Left lung (tissue), 4 donors: ENCODE measurements at regions not wholly inside any gene's neighbourhood (a gene's known extent, or its start where the extent isn't known, plus 50 kb on each side); places are given as distances from the start of the nearest gene placed in this dataset.
"Not testable (repeated sequence)": the region's sequence is repeated elsewhere in the genome, so short reads cannot be mapped to it uniquely, and the experiment has no call there.

Experiments
- ATAC-seq: fragments of 200-7000 bp; cut with Tn5 transposase; one replicate; pipeline ENCODE4 v1.9.1; 2020; ENCODE audit warnings: moderate library complexity
- DNase-seq, 4 donors: peaks; one replicate each; pipeline ENCODE4 v3.0.0-alpha.2; 2013 to 2020
- H3K27ac ChIP-seq, 2 donors: fragments of 200-600 bp; sonication (generic) in 1 of 2; one replicate each; pipeline versions ENCODE4 v1.5.0 to v1.8.0; 2020 to 2021
- H3K27me3 ChIP-seq, 2 donors: fragments of 200-600 bp; sonication (generic) in 1 of 2; one replicate each; pipeline versions ENCODE4 v1.5.0 to v1.8.0; 2020 to 2021
- H3K36me3 ChIP-seq, 2 donors: fragments of 200-600 bp; sonication (generic) in 1 of 2; one replicate each; pipeline versions ENCODE4 v1.5.0 to v1.8.0; 2020 to 2021
- H3K4me1 ChIP-seq, 2 donors: fragments of 200-600 bp; one replicate each; pipeline ENCODE4 v1.8.0; 2021
- H3K4me3 ChIP-seq, 2 donors: fragments of 200-600 bp; sonication (generic) in 1 of 2; one replicate each; pipeline versions ENCODE4 v1.5.0 to v1.8.0; 2020 to 2021; ENCODE audit warnings: mild to moderate bottlenecking in 1 of 2
- H3K9me3 ChIP-seq, 2 donors: fragments of 200-600 bp; sonication (generic) in 1 of 2; one replicate each; pipeline versions ENCODE4 v1.5.0 to v1.8.0; 2020 to 2021
- intact Hi-C, 2 donors: fragments of 100-400 bp; cut with DNase I; formaldehyde crosslinking; loops; one replicate each; pipeline versions ENCODE4 v1.11.2 to v1.14.2; 2022
- TF ChIP-seq, protein P1 (sequence below), 2 donors: fragments of 200-600 bp; sonication (generic) in 1 of 2; IDR thresholded peaks; one replicate each; pipeline versions ENCODE4 v1.5.0 to v1.8.0; 2021; ENCODE audit warnings: antibody characterized with exemption in 2 of 2
- donor health status: DM: no; HTN: yes; CAD: no.
- donor health status: DM: no; HTN: no; CAD: no.

DNA sequence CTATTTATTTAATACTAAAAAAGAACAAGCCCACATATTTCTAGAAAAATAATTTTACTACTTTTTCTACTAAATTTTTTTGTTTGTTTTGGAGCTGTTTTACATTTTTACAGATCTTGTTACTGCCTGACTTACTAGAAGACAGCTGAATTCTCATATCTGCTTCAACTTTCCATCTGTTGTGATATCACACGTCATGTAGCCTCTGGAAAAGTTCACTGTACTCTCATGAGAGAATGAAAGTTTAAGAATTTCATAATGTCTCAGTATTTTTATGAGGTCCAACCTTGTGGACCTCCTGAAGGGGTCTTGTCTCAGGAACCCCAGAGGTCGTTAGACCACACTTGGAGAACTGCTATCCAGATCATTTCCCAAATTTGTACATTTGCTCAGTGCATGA, 81.7 kb upstream of the MTHFD1L start:
- no peak overlapping the region for H3K4me3 ChIP-seq
- ATAC-seq (no peak), DNase-seq (no peak)
- no peak overlapping the region for H3K27ac ChIP-seq
- intact Hi-C loops: no loop called here
- no peaks in the 10 kb centered on the region for H3K27me3 ChIP-seq
- H3K9me3 ChIP-seq: no peaks in the 10 kb centered on the region
- no peaks in the 10 kb centered on the region for H3K4me1 ChIP-seq
- H3K36me3 ChIP-seq: no peaks in the 10 kb centered on the region
- TF ChIP-seq, protein P1, sequence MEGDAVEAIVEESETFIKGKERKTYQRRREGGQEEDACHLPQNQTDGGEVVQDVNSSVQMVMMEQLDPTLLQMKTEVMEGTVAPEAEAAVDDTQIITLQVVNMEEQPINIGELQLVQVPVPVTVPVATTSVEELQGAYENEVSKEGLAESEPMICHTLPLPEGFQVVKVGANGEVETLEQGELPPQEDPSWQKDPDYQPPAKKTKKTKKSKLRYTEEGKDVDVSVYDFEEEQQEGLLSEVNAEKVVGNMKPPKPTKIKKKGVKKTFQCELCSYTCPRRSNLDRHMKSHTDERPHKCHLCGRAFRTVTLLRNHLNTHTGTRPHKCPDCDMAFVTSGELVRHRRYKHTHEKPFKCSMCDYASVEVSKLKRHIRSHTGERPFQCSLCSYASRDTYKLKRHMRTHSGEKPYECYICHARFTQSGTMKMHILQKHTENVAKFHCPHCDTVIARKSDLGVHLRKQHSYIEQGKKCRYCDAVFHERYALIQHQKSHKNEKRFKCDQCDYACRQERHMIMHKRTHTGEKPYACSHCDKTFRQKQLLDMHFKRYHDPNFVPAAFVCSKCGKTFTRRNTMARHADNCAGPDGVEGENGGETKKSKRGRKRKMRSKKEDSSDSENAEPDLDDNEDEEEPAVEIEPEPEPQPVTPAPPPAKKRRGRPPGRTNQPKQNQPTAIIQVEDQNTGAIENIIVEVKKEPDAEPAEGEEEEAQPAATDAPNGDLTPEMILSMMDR (IDR thresholded peaks at IDR 0.05): no peak

DNA sequence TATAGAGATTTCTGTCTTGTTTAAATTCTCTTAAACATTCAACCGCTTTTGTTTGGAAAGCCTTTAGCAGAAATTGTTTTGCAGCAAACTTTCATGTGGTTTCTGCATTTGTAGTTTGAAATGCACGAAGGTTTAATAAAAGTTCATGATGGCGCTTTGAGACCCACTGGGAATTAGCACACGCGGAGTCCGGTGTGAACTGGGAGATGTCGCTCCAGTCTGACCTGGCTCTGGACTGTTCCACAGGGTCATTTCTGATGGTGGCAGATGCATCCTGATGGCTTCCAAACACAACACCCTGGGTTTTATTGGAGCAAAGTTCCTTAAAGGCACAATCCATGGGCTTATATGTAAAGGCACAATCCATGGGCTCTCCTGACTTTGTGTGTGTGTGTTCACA, 78.1 kb upstream of the MTHFD1L start:
- Histone ChIP-seq H3K27me3 (no peaks in the 10 kb centered on the region), H3K27ac (no peak overlapping the region), H3K36me3 (no peaks in the 10 kb centered on the region), H3K9me3 (no peaks in the 10 kb centered on the region), H3K4me1 (no peaks in the 10 kb centered on the region), H3K4me3 (no peak overlapping the region)
- ATAC-seq (no peak), DNase-seq (no peak)
- TF ChIP-seq, protein P1 (IDR thresholded peaks at IDR 0.05): no peak
- intact Hi-C loops: no loop called here

DNA sequence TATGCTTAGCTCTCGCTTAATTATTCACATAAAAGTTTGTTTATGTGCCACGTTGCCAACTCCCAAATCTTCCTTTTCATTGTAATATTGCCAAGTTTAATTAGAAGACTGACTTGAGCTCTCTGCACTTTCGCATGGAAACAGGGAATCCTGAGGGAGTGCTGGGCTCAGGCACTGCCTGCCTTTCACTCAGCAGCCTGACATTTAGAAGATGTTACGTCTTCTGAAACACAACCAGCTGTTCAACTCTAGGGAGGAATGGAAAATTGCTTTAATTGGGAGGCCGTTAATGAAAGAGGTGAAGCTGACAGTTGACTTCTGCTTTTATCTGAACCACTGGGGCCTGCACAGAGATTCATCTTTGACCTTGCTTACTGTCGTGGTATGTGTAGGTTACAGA, 77.4 kb upstream of the MTHFD1L start:
- H3K4me1 ChIP-seq: no peaks in the 10 kb centered on the region
- intact Hi-C loops: no loop called here
- DNase-seq (peak in 2 of 4 donors; percentile 75 to 77), ATAC-seq (peak; percentile 33)
- TF ChIP-seq, protein P1 (IDR thresholded peaks at IDR 0.05): no peak
- no peaks in the 10 kb centered on the region for H3K36me3 ChIP-seq
- H3K27ac ChIP-seq: no peak overlapping the region
- H3K9me3 ChIP-seq: no peaks in the 10 kb centered on the region
- no peaks in the 10 kb centered on the region for H3K27me3 ChIP-seq
- H3K4me3 ChIP-seq: no peak overlapping the region

DNA sequence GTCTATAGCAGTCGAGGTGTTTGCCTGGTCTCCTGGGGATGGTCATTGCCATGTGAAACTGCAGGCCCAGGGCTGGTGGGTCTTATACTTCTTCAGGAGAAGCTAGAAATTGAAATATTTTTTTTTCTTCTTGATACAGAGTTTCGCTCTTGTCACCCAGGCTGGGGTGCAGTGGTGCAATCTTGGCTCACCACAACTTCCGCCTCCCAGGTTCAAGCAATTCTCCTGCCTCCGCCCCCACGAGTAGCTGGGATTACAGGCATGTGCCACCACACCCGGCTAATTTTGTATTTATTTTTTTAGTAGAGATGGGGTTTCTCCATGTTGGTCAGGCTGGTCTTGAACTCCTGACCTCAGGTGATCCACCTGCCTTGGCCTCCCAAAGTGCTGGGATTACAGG, 75.6 kb upstream of the MTHFD1L start:
- H3K27ac ChIP-seq, H3K36me3 ChIP-seq, H3K4me3 ChIP-seq, DNase-seq, H3K4me1 ChIP-seq, intact Hi-C loops, H3K9me3 ChIP-seq, ATAC-seq, H3K27me3 ChIP-seq: not testable (repeated sequence)

DNA sequence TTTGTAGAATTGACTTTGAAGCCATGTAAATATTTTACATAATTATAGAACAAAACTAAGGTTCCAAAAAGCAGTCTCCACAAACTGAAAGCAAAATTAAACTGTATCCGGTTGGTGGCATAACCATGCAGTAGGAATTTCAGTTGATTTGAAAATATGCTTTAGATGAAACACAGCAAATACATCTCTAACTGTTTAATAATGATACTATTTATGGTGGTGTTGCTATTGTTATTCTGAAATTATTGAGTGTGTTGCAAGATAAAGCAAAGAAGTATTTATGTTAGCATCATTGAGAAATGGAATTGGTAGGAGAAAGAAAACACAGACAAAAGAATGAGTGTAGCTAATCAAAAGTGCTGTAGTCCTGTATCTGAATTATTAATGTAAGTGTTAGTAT, 73.8 kb upstream of the MTHFD1L start:
- Histone ChIP-seq H3K27me3 (no peaks in the 10 kb centered on the region), H3K9me3 (no peaks in the 10 kb centered on the region), H3K27ac (no peak overlapping the region), H3K4me3 (no peak overlapping the region), H3K36me3 (no peaks in the 10 kb centered on the region), H3K4me1 (no peaks in the 10 kb centered on the region)
- peak in 1 of 4 donors; percentile 53 for DNase-seq
- TF ChIP-seq, protein P1 (IDR thresholded peaks at IDR 0.05): no peak
- intact Hi-C loops: no loop called here
- no peak for ATAC-seq

DNA sequence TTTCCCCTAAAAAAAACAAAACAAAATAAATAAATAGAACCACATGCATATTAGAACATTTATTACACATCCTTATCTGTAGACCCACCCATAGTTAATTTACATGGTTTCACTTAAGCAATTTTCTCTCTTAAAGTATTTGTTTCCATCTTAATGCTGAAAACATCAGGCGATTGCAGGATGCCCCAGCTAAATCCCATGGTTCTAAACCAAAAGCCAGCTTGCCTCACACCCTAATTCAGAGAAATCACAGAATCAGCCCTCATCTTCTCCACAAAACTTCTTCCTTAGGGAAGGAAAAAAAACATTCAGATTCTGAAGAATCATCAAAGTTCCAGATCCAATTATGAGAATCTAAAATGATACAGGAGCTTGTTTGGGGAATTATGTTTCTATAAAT, 67.6 kb upstream of the MTHFD1L start:
- Histone ChIP-seq H3K27me3 (no peaks in the 10 kb centered on the region), H3K9me3 (no peaks in the 10 kb centered on the region), H3K27ac (no peak overlapping the region), H3K4me1 (no peaks in the 10 kb centered on the region), H3K36me3 (no peaks in the 10 kb centered on the region), H3K4me3 (no peak overlapping the region)
- intact Hi-C loops: no loop called here
- TF ChIP-seq, protein P1 (IDR thresholded peaks at IDR 0.05): no peak
- no peak for DNase-seq
- ATAC-seq: no peak
